OCI-LY3 (cell line): ENCODE measurements at regions not wholly inside any gene's neighbourhood (a gene's known extent, or its start where the extent isn't known, plus 50 kb on each side); places are given as distances from the start of the nearest gene placed in this dataset.
"Not testable (repeated sequence)": the region's sequence is repeated elsewhere in the genome, so short reads cannot be mapped to it uniquely, and the experiment has no call there.

Experiments
- CTCF ChIP-seq: fragments of 200-600, 300-600 bp; sonication (generic); IDR thresholded peaks from 2 replicates; pipeline ENCODE4 v1.5.1; 2014; ENCODE audit warnings: antibody characterized with exemption, low read length, low read depth
- EZH2phosphoT487 ChIP-seq: fragments of 200-600 bp; shearing (Covaris generic); IDR thresholded peaks from 2 replicates; pipeline ENCODE4 v1.6.1; 2018; ENCODE audit warnings: antibody characterized with exemption, mixed run types, low read depth

DNA sequence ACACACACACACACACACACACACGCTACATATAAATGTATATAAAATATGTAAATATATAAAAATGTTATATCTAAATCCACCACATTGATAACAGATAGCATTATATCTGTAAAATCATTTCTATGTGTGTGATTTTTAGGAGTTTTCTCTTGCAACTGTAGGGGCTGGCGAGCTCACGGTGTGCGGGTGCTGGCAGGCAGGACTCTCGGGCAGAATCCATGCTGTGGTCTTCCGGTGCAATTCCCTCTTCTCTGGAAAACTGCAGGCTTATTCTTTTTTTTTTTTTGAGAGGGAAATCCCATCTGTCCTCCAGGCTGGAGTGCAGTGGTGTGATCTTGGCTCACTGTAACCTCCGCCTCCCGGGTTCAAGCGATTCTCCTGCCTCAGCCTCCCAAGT, 205.8 kb downstream of the NPIPB11 start:
- not testable (repeated sequence) for TF ChIP-seq CTCF, EZH2phosphoT487
